H9 (cell line): ENCODE measurements at regions not wholly inside any gene's neighbourhood (a gene's known extent, or its start where the extent isn't known, plus 50 kb on each side); places are given as distances from the start of the nearest gene placed in this dataset.
A peak's percentile ranks its signal among the peaks of the same experiment; 100 is the strongest.

Experiments
- DNase-seq: peaks from one replicate; pipeline ENCODE4 v3.0.0-alpha.2; 2017
- H2AFZ ChIP-seq: one replicate; pipeline ENCODE4 v1.6.1; 2013; ENCODE audit warnings: mild to moderate bottlenecking, low read length, control low read depth, moderate library complexity
- H2AK5ac ChIP-seq: 2 replicates; pipeline ENCODE4 v1.6.1; 2013; ENCODE audit warnings: low read length, control low read depth, mixed read lengths; ENCODE audit not compliant: insufficient read length
- H2BK120ac ChIP-seq: one replicate; pipeline ENCODE4 v1.6.1; 2013; ENCODE audit warnings: low read depth, mild to moderate bottlenecking, low read length, control low read depth, inconsistent platforms; ENCODE audit not compliant: poor library complexity, severe bottlenecking
- H2BK12ac ChIP-seq: 2 replicates; pipeline ENCODE4 v1.6.1; 2013; ENCODE audit warnings: low read length, control low read depth, mixed read lengths, low read depth; ENCODE audit not compliant: insufficient read length
- H2BK15ac ChIP-seq: 2 replicates; pipeline ENCODE4 v1.6.1; 2013; ENCODE audit warnings: low read depth, low read length, control low read depth
- H2BK20ac ChIP-seq: one replicate; pipeline ENCODE4 v1.6.1; 2013; ENCODE audit warnings: low read depth, mild to moderate bottlenecking, low read length, control low read depth, inconsistent platforms; ENCODE audit not compliant: poor library complexity, severe bottlenecking
- H2BK5ac ChIP-seq: 2 replicates; pipeline ENCODE4 v1.6.1; 2013; ENCODE audit warnings: low read length, control low read depth, mixed read lengths; ENCODE audit not compliant: insufficient read length
- H3K14ac ChIP-seq: 2 replicates; pipeline ENCODE4 v1.6.1; 2013; ENCODE audit warnings: low read length, control low read depth; ENCODE audit not compliant: insufficient read depth
- H3K18ac ChIP-seq: 2 replicates; pipeline ENCODE4 v1.6.1; 2013; ENCODE audit warnings: low read depth, mild to moderate bottlenecking, mixed read lengths, low read length, control low read depth; ENCODE audit not compliant: insufficient read length
- H3K23ac ChIP-seq: 2 replicates; pipeline ENCODE4 v1.6.1; 2013; ENCODE audit warnings: low read length, control low read depth, mixed read lengths, low read depth; ENCODE audit not compliant: insufficient read length
- H3K23me2 ChIP-seq: 2 replicates; pipeline ENCODE4 v1.6.1; 2013; ENCODE audit warnings: low read depth, mild to moderate bottlenecking, mixed read lengths, low read length, control low read depth; ENCODE audit not compliant: insufficient read length, poor library complexity, severe bottlenecking
- H3K27ac ChIP-seq: 2 replicates; pipeline ENCODE4 v1.5.1; 2013; ENCODE audit warnings: low read length, control low read depth, mixed read lengths, low read depth; ENCODE audit not compliant: insufficient read length
- H3K27me3 ChIP-seq: 2 replicates; pipeline ENCODE4 v1.6.1; 2013; ENCODE audit warnings: low read length, control low read depth, inconsistent platforms; ENCODE audit not compliant: insufficient read depth
- H3K4ac ChIP-seq: 2 replicates; pipeline ENCODE4 v1.6.1; 2013; ENCODE audit warnings: low read depth, mild to moderate bottlenecking, control low read depth, inconsistent platforms, low read length, moderate library complexity
- H3K4me1 ChIP-seq: 2 replicates; pipeline ENCODE4 v1.6.1; 2013; ENCODE audit warnings: low read length, control low read depth, inconsistent platforms; ENCODE audit not compliant: insufficient read depth
- H3K4me2 ChIP-seq: 2 replicates; pipeline ENCODE4 v1.6.1; 2013; ENCODE audit warnings: low read length, control low read depth, mixed read lengths; ENCODE audit not compliant: insufficient read length, insufficient read depth
- H3K56ac ChIP-seq: 2 replicates; pipeline ENCODE4 v1.6.1; 2013; ENCODE audit warnings: low read depth, mild to moderate bottlenecking, mixed read lengths, low read length, control low read depth; ENCODE audit not compliant: insufficient read length
- H3K79me1 ChIP-seq: 2 replicates; pipeline ENCODE4 v1.6.1; 2013; ENCODE audit warnings: low read depth, mild to moderate bottlenecking, moderate library complexity, low read length, control low read depth, inconsistent platforms; ENCODE audit not compliant: insufficient read depth, poor library complexity, severe bottlenecking
- H3K79me2 ChIP-seq: 2 replicates; pipeline ENCODE4 v1.6.1; 2013; ENCODE audit warnings: low read length, control low read depth, inconsistent platforms; ENCODE audit not compliant: insufficient read depth
- H3K9ac ChIP-seq: 2 replicates; pipeline ENCODE4 v1.6.1; 2013; ENCODE audit warnings: low read length, control low read depth, mixed read lengths; ENCODE audit not compliant: insufficient read length; ENCODE audit errors: extremely low read depth
- H3K9me3 ChIP-seq: one replicate; pipeline ENCODE4 v1.6.1; 2013; ENCODE audit warnings: low read depth, low read length, inconsistent platforms; ENCODE audit not compliant: control insufficient read depth
- H3T11ph ChIP-seq: one replicate; pipeline ENCODE4 v1.6.1; 2013; ENCODE audit warnings: mild to moderate bottlenecking, low read length, control low read depth, inconsistent platforms
- H4K20me1 ChIP-seq: one replicate; pipeline ENCODE4 v1.6.1; 2013; ENCODE audit not compliant: control insufficient read depth, insufficient read length, insufficient read depth
- H4K5ac ChIP-seq: 2 replicates; pipeline ENCODE4 v1.6.1; 2013; ENCODE audit warnings: low read depth, mild to moderate bottlenecking, mixed read lengths, low read length, control low read depth; ENCODE audit not compliant: insufficient read length
- H4K8ac ChIP-seq: replicated peaks from 2 replicates; pipeline ENCODE4 v1.6.1; 2013; ENCODE audit warnings: low read length, control low read depth, mixed read lengths, low read depth; ENCODE audit not compliant: insufficient read length
- H4K91ac ChIP-seq: 2 replicates; pipeline ENCODE4 v1.6.1; 2013; ENCODE audit warnings: low read depth, mild to moderate bottlenecking, moderate library complexity, mixed read lengths, low read length, control low read depth; ENCODE audit not compliant: insufficient read length
- H3K27ac Mint-ChIP-seq, 3 experiments: 2 replicates in 2 of 3; 3 replicates in 1 of 3; pipeline ENCODE4 v1.8.0; 2020 to 2021; ENCODE audit warnings: mixed read lengths in 3 of 3, mild to moderate bottlenecking in 1 of 3, moderate library complexity in 1 of 3
- H3K27me3 Mint-ChIP-seq: 2 replicates; pipeline ENCODE4 v1.8.0; 2021; ENCODE audit warnings: low read depth, mild to moderate bottlenecking, moderate library complexity, mixed read lengths
- H3K36me3 Mint-ChIP-seq, 3 experiments: 2 replicates in 2 of 3; 3 replicates in 1 of 3; pipeline ENCODE4 v1.8.0; 2020 to 2021; ENCODE audit warnings: low read depth in 3 of 3, mixed read lengths in 3 of 3; ENCODE audit not compliant: insufficient read depth in 1 of 3
- H3K4me1 Mint-ChIP-seq, 2 experiments: 2 replicates each; pipeline ENCODE4 v1.8.0; 2020; ENCODE audit warnings: mixed read lengths in 2 of 2
- H3K4me3 Mint-ChIP-seq, 2 experiments: 2 replicates in 1 of 2; 3 replicates in 1 of 2; pipeline ENCODE4 v1.8.0; 2020 to 2021; ENCODE audit warnings: mild to moderate bottlenecking in 2 of 2, mixed read lengths in 2 of 2, moderate library complexity in 1 of 2
- H3K9me3 Mint-ChIP-seq, 2 experiments: 2 replicates in 1 of 2; 3 replicates in 1 of 2; pipeline ENCODE4 v1.8.0; 2020; ENCODE audit warnings: mild to moderate bottlenecking in 2 of 2, mixed read lengths in 2 of 2, moderate library complexity in 1 of 2
- TF ChIP-seq, protein P1 (sequence below): fragments of 200-600 bp; sonication (generic); conservative IDR thresholded peaks from 3 replicates; pipeline ENCODE4 v1.8.0; 2021; ENCODE audit warnings: antibody characterized with exemption, mild to moderate bottlenecking

DNA sequence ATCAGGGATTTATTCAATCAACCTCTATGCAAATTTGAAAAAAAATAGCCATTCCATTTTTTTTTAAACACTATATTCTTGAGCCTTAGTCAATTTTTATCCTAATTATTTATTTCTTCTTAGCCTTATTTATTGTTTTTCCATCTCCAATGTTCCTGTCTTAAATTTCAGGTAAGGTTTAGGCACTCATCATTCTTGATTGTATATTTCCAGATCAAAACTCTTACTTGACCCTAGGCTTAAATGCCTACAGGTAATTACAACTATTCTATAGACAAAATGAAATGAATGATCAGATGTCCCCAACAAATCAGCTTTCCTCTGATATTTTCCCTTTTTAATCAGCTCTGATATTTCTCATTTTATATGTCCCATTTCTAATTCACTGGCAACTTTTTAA is 402.6 kb upstream of the EPHA7 start:
- H2AFZ ChIP-seq = no peak overlapping the region
- Mint-ChIP-seq H3K36me3 (peaks cover 6 to 37% (median 25%) of the 10 kb centered on the region in 3 experiments), H3K27me3 (peaks cover 3% of the 10 kb centered on the region; the same call in 1 of the 2 replicates), H3K4me3 (no peak overlapping the region), H3K27ac (peak overlapping the region in 1 of 3 experiments; percentile 48; a peak in 2 of 7 replicates), H3K4me1 (peaks cover 31 to 32% of the 10 kb centered on the region in 2 experiments), H3K9me3 (peaks cover 0 to under 1% of the 10 kb centered on the region in 2 experiments; a peak in 1 of 5 replicates)
- H3K79me2 ChIP-seq = no peaks in the 10 kb centered on the region
- H3K4me1 ChIP-seq = no peaks in the 10 kb centered on the region; the same call in 1 of the 2 replicates
- H3T11ph ChIP-seq = no peak overlapping the region
- H3K14ac ChIP-seq = no peak overlapping the region
- no peak overlapping the region for H3K18ac ChIP-seq
- H2BK15ac ChIP-seq = no peak overlapping the region
- no peak overlapping the region for H4K91ac ChIP-seq
- no peak overlapping the region for H3K9ac ChIP-seq
- H3K4ac ChIP-seq = no peak overlapping the region
- H3K23ac ChIP-seq = no peak overlapping the region
- H4K8ac ChIP-seq = no peak overlapping the region
- H2BK12ac ChIP-seq = no peak overlapping the region
- no peaks in the 10 kb centered on the region for H3K23me2 ChIP-seq
- no peak overlapping the region for H3K4me2 ChIP-seq
- H3K27me3 ChIP-seq = no peaks in the 10 kb centered on the region
- no peak overlapping the region for H2BK5ac ChIP-seq
- no peak for DNase-seq
- no peak overlapping the region for H2AK5ac ChIP-seq
- H3K79me1 ChIP-seq = no peaks in the 10 kb centered on the region
- no peak overlapping the region for H2BK20ac ChIP-seq
- no peak overlapping the region for H3K27ac ChIP-seq
- H4K20me1 ChIP-seq = no peaks in the 10 kb centered on the region
- TF ChIP-seq, protein P1, sequence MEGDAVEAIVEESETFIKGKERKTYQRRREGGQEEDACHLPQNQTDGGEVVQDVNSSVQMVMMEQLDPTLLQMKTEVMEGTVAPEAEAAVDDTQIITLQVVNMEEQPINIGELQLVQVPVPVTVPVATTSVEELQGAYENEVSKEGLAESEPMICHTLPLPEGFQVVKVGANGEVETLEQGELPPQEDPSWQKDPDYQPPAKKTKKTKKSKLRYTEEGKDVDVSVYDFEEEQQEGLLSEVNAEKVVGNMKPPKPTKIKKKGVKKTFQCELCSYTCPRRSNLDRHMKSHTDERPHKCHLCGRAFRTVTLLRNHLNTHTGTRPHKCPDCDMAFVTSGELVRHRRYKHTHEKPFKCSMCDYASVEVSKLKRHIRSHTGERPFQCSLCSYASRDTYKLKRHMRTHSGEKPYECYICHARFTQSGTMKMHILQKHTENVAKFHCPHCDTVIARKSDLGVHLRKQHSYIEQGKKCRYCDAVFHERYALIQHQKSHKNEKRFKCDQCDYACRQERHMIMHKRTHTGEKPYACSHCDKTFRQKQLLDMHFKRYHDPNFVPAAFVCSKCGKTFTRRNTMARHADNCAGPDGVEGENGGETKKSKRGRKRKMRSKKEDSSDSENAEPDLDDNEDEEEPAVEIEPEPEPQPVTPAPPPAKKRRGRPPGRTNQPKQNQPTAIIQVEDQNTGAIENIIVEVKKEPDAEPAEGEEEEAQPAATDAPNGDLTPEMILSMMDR = no peak
- no peak overlapping the region for H3K56ac ChIP-seq
- no peak overlapping the region for H2BK120ac ChIP-seq
- H4K5ac ChIP-seq = no peak overlapping the region
- H3K9me3 ChIP-seq = no peaks in the 10 kb centered on the region
